DND-41 (cell line): ENCODE measurements at regions not wholly inside any gene's neighbourhood (a gene's known extent, or its start where the extent isn't known, plus 50 kb on each side); places are given as distances from the start of the nearest gene placed in this dataset.

ENCODE experiments used
- ATAC-seq: fragments of 200-7000 bp; cut with Tn5 transposase; 3 replicates; pipeline ENCODE4 v1.9.1; 2021; ENCODE audit warnings: low read depth; ENCODE audit not compliant: insufficient read depth
- DNase-seq: peaks from one replicate; pipeline ENCODE4 v3.0.0-alpha.2; 2020
- H2AFZ ChIP-seq: 2 replicates; pipeline ENCODE4 v1.6.0; 2012; ENCODE audit warnings: low read depth, low read length
- H3K27ac ChIP-seq: 2 replicates; pipeline ENCODE4 v1.5.1; 2012; ENCODE audit warnings: low read length, inconsistent platforms
- H3K27me3 ChIP-seq: fragments of 200-600 bp; sonication (generic); 2 replicates; pipeline ENCODE4 v1.6.0; 2012; ENCODE audit warnings: low read length, mild to moderate bottlenecking, inconsistent platforms; ENCODE audit not compliant: insufficient read depth, poor library complexity
- H3K36me3 ChIP-seq: 2 replicates; pipeline ENCODE4 v1.5.1; 2012; ENCODE audit warnings: low read length, inconsistent platforms; ENCODE audit not compliant: insufficient read depth
- H3K4me1 ChIP-seq: 2 replicates; pipeline ENCODE4 v1.5.1; 2012; ENCODE audit warnings: mild to moderate bottlenecking, low read length; ENCODE audit not compliant: insufficient read depth
- H3K4me2 ChIP-seq: 2 replicates; pipeline ENCODE4 v1.6.0; 2012; ENCODE audit warnings: mild to moderate bottlenecking, moderate library complexity, low read length, inconsistent platforms; ENCODE audit not compliant: insufficient read depth
- H3K4me3 ChIP-seq, 2 experiments: fragments of 200-600 bp in 1 of 2; shearing (Covaris generic) in 1 of 2; 2 replicates each; pipeline ENCODE4 v1.5.1; 2012 to 2016; ENCODE audit warnings: inconsistent platforms in 2 of 2, low read length in 2 of 2, mild to moderate bottlenecking in 2 of 2, low read depth in 1 of 2, moderate library complexity in 1 of 2
- H3K79me2 ChIP-seq: 2 replicates; pipeline ENCODE4 v1.6.0; 2012; ENCODE audit warnings: low read length, inconsistent platforms; ENCODE audit not compliant: insufficient read depth
- H3K9ac ChIP-seq: 2 replicates; pipeline ENCODE4 v1.6.0; 2012; ENCODE audit warnings: low read depth, mild to moderate bottlenecking, inconsistent platforms, low read length, moderate library complexity
- H3K9me3 ChIP-seq: 2 replicates; pipeline ENCODE4 v1.5.1; 2012; ENCODE audit warnings: low read length, moderate library complexity, mild to moderate bottlenecking, inconsistent platforms; ENCODE audit not compliant: insufficient read depth, severe bottlenecking
- H4K20me1 ChIP-seq: 2 replicates; pipeline ENCODE4 v1.6.0; 2012; ENCODE audit warnings: low read length; ENCODE audit not compliant: insufficient read depth
- EZH2 ChIP-seq: IDR thresholded peaks from 3 replicates; pipeline ENCODE4 v1.6.1; 2012; ENCODE audit warnings: borderline replicate concordance, low read depth, mild to moderate bottlenecking, moderate library complexity, low read length, inconsistent platforms; ENCODE audit not compliant: severe bottlenecking
- TF ChIP-seq, protein P1 (sequence below): IDR thresholded peaks from 2 replicates; pipeline ENCODE4 v1.5.1; 2012; ENCODE audit warnings: borderline replicate concordance, low read length, moderate library complexity, mild to moderate bottlenecking; ENCODE audit not compliant: poor library complexity, severe bottlenecking; ENCODE audit errors: extremely low read depth

DNA sequence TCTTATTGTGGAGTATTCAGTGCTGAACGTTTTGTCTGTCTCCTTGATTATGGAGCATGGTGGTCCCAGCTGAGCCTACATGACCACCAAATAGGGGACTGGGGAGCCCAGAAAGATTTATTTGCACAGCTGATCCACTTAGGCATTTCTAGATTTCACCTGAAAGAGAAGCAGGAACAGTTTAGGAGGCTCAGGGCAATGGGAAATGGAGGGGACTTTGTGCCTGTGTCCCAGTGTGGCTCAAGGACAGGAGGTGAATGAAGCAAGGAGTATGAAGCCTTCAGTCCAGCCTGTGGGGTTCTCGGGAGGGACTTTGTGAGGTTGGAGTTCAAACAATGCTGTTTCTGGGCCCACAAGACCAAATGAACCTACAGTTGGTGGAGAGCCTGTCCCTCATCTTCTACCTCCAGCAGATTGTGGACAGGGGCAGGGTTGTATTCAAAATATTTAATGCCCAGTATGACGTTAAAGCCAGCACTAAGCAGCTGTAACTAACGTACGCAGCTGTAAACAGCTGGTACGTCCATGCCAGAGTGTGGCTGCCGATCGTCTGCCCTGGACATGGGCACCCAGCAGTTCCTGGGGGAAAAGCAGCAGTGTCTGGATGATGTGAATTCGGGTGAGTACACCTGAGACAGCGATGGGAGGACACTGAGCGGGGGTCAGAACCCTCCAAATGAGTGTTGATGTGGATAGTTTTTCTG, 164.9 kb upstream of the RAB4A start:
- Histone ChIP-seq H3K4me3 (no peak overlapping the region), H3K9me3 (no peaks in the 10 kb centered on the region), H3K9ac (no peak overlapping the region), H3K4me1 (no peaks in the 10 kb centered on the region), H3K36me3 (no peaks in the 10 kb centered on the region), H3K4me2 (no peak overlapping the region), H3K79me2 (no peaks in the 10 kb centered on the region), H3K27me3 (peaks cover 2% of the 10 kb centered on the region), H2AFZ (no peak overlapping the region), H3K27ac (no peak overlapping the region), H4K20me1 (no peaks in the 10 kb centered on the region)
- ATAC-seq (no peak), DNase-seq (no peak)
- TF ChIP-seq EZH2: no peak
- TF ChIP-seq, protein P1, sequence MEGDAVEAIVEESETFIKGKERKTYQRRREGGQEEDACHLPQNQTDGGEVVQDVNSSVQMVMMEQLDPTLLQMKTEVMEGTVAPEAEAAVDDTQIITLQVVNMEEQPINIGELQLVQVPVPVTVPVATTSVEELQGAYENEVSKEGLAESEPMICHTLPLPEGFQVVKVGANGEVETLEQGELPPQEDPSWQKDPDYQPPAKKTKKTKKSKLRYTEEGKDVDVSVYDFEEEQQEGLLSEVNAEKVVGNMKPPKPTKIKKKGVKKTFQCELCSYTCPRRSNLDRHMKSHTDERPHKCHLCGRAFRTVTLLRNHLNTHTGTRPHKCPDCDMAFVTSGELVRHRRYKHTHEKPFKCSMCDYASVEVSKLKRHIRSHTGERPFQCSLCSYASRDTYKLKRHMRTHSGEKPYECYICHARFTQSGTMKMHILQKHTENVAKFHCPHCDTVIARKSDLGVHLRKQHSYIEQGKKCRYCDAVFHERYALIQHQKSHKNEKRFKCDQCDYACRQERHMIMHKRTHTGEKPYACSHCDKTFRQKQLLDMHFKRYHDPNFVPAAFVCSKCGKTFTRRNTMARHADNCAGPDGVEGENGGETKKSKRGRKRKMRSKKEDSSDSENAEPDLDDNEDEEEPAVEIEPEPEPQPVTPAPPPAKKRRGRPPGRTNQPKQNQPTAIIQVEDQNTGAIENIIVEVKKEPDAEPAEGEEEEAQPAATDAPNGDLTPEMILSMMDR: no peak

DNA sequence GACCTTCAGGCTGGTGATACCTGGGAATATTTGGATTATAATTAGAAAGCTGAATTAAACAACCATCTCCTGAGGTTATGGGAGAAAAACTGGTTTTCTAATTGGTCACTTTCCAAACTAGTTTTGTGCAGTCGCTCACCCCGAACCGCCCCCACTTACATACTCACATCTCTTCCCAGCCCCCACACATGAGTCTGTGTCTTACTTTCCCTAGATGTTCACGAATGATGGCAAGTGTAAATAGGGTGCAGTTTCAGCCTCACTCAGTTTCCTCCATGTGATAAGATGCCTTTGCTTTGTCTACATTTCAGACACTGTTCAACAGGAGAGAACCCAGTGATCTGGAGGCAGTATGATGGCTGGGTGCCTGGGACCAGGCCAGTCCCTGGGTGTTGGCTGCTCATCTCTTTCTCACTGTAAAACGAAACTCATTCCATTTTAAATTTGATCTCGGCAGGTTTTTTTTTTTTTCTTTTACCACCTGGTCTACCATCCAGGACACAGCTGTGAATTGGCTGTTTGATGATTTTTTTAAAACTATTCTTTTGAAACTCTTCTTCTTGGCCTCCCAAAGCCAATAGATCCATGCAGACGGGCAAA, 164.3 kb upstream of the RAB4A start:
- Histone ChIP-seq H3K4me2 (no peak overlapping the region), H4K20me1 (no peaks in the 10 kb centered on the region), H3K9ac (no peak overlapping the region), H3K36me3 (no peaks in the 10 kb centered on the region), H3K9me3 (no peaks in the 10 kb centered on the region), H3K27me3 (peaks cover 2% of the 10 kb centered on the region), H3K4me1 (no peaks in the 10 kb centered on the region), H3K79me2 (no peaks in the 10 kb centered on the region), H2AFZ (no peak overlapping the region), H3K4me3 (no peak overlapping the region), H3K27ac (no peak overlapping the region)
- no peak for DNase-seq
- TF ChIP-seq, protein P1: no peak
- TF ChIP-seq EZH2: no peak
- ATAC-seq: no peak

DNA sequence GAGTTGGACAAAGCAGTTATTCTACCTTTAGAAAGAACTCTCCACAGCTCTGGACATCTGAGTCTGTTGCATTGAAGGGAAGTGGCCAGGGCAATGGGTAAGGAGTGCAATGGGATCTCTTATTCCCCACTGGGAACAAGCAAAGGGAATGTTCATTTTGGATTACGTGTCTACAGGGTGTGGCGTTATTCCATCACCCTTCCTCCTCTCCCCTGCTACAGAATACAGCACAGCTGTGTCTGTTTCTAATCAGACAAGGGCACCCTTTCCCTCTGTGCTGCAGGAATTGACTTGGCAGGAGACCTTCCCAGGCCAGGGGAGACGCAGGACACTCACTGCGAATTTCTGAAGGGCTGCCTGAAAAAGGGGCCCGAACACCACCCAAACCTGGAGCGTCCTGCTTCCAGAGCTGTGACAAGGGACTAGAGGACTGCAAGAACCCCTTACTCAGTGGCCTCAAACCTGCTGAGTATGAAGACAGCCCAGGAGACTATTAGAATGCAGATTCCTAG, 163.6 kb upstream of the RAB4A start:
- Histone ChIP-seq H2AFZ (no peak overlapping the region), H4K20me1 (no peaks in the 10 kb centered on the region), H3K4me1 (no peaks in the 10 kb centered on the region), H3K4me2 (no peak overlapping the region), H3K27me3 (peaks cover 2% of the 10 kb centered on the region), H3K79me2 (no peaks in the 10 kb centered on the region), H3K36me3 (no peaks in the 10 kb centered on the region), H3K9ac (no peak overlapping the region), H3K9me3 (no peaks in the 10 kb centered on the region), H3K27ac (no peak overlapping the region), H3K4me3 (no peak overlapping the region)
- ATAC-seq (no peak), DNase-seq (no peak)
- TF ChIP-seq EZH2: no peak
- TF ChIP-seq, protein P1: no peak
